ENCODE measurements at regions not wholly inside any gene's neighbourhood (a gene's known extent, or its start where the extent isn't known, plus 50 kb on each side); places are given as distances from the start of the nearest gene placed in this dataset.

- TF ChIP-seq, protein P1, sequence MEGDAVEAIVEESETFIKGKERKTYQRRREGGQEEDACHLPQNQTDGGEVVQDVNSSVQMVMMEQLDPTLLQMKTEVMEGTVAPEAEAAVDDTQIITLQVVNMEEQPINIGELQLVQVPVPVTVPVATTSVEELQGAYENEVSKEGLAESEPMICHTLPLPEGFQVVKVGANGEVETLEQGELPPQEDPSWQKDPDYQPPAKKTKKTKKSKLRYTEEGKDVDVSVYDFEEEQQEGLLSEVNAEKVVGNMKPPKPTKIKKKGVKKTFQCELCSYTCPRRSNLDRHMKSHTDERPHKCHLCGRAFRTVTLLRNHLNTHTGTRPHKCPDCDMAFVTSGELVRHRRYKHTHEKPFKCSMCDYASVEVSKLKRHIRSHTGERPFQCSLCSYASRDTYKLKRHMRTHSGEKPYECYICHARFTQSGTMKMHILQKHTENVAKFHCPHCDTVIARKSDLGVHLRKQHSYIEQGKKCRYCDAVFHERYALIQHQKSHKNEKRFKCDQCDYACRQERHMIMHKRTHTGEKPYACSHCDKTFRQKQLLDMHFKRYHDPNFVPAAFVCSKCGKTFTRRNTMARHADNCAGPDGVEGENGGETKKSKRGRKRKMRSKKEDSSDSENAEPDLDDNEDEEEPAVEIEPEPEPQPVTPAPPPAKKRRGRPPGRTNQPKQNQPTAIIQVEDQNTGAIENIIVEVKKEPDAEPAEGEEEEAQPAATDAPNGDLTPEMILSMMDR (conservative IDR thresholded peaks at IDR 0.05; ENCODE audit: low read depth, low read length), result no peak
- TF ChIP-seq POLR2A (IDR thresholded peaks at IDR 0.05; ENCODE audit: low read depth, low read length), result no peak
- TF ChIP-seq, protein P2, sequence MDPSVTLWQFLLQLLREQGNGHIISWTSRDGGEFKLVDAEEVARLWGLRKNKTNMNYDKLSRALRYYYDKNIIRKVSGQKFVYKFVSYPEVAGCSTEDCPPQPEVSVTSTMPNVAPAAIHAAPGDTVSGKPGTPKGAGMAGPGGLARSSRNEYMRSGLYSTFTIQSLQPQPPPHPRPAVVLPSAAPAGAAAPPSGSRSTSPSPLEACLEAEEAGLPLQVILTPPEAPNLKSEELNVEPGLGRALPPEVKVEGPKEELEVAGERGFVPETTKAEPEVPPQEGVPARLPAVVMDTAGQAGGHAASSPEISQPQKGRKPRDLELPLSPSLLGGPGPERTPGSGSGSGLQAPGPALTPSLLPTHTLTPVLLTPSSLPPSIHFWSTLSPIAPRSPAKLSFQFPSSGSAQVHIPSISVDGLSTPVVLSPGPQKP (IDR thresholded peaks at IDR 0.05; ENCODE audit: borderline replicate concordance, low read depth, low read length), result no peak
Measured at GRCh38 chr20:60316476-60317158, 358.4 kb downstream of the CDH26 start.
